ENCODE measurements at regions not wholly inside any gene's neighbourhood (a gene's known extent, or its start where the extent isn't known, plus 50 kb on each side); places are given as distances from the start of the nearest gene placed in this dataset.

GRCh38 chr3:882533-882932, 210.3 kb upstream of the CNTN6 start:
- DNase-seq (no peak), ATAC-seq (no peak)
- Histone ChIP-seq H3K9me3 (no peaks in the 10 kb centered on the region), H3K4me3 (no peak overlapping the region), H3K27ac (no peak overlapping the region), H3K36me3 (no peaks in the 10 kb centered on the region), H3K27me3 (no peaks in the 10 kb centered on the region), H3K4me1 (no peaks in the 10 kb centered on the region)
- TF ChIP-seq CTCF (IDR thresholded peaks at IDR 0.05) = no peak
- intact Hi-C loops (cut with DNase I) = no loop called here
- 65 to 67% methylated on average over 3 of the region's 3 CpGs for WGBS, 2 donors

DNA sequence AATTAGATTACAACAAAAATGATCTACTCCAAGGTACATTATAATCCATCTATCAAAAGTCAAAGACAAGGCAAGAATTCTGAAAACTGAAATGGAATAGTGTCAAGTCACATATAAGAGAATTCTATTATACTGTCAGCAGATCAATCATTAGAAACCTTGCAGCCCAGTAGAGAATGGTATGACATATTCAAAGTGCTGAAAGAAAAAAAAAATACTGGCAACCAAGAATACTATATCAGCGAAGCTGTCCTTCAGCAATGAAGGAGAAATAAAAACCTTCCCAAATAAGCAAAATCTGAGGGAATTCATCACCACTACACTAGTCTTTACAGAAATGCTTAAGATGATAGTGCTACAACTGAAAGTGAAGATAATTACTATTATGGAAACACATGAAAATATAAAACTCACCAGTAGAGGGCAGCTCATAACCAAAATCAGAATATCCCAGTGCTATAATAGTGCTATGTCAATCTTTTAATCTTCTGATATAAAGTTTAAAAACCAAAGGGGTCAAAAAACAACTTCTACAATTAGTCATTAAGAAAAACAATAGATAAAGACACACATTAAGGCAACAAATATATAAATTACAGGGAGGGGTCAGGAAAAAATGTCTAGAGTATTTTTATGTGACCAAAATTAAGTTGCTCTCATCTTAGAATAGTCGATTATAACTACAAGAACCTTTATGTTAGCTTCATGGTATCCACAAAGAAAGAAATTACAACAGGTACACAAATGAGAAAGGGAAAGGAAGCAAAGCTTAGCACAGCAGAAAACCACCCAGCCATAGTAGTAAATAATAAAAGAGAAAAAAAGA, 190.7 kb upstream of the CNTN6 start:
- TF ChIP-seq CTCF (IDR thresholded peaks at IDR 0.05) = peak in 6 of 9 donors; percentile 8 to 40 (median 14)
- H3K4me1 ChIP-seq = no peaks in the 10 kb centered on the region
- H3K36me3 ChIP-seq = no peaks in the 10 kb centered on the region
- H3K9me3 ChIP-seq = peaks cover 0 to 44% (median 14%) of the 10 kb centered on the region in 11 donors
- ATAC-seq = no peak
- DNase-seq = no peak
- no peaks in the 10 kb centered on the region for H3K27me3 ChIP-seq
- no peak overlapping the region for H3K27ac ChIP-seq
- no peak overlapping the region for H3K4me3 ChIP-seq
- intact Hi-C loops (cut with DNase I) = no loop called here
- WGBS, 2 donors = 44 to 53% methylated on average over 2 of the region's 2 CpGs

DNA sequence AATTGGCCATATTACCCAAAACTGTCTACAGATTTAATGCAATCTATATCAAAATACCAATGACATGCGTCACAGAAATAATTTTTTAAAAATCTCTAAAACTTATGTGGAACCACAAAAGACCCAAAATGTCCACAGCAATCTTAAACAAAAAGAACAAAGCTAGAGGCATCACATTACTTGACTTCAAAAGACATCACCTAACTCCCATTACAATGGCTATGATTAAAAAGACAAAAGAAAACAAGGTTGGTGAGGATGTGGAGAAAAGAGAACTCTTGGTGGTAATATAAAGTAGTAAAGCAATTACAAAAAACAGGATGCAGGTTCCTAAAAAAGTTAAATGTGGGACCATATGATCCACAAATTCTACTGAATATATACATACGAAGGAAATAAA, 187.6 kb upstream of the CNTN6 start:
- Histone ChIP-seq H3K27ac (no peak overlapping the region), H3K9me3 (peaks cover 0 to 37% (median 14%) of the 10 kb centered on the region in 11 donors), H3K36me3 (no peaks in the 10 kb centered on the region), H3K4me1 (no peaks in the 10 kb centered on the region), H3K4me3 (no peak overlapping the region), H3K27me3 (no peaks in the 10 kb centered on the region)
- no peak for ATAC-seq
- intact Hi-C loops (cut with DNase I) = no loop called here
- WGBS, 2 donors = 83% methylated on average over 2 of the region's 2 CpGs
- DNase-seq = no peak
- TF ChIP-seq CTCF (IDR thresholded peaks at IDR 0.05) = no peak

- intact Hi-C loops (cut with DNase I) = no loop called here
- H3K27me3 ChIP-seq = no peaks in the 10 kb centered on the region
- no peak overlapping the region for H3K27ac ChIP-seq
- 51 to 52% methylated on average over 3 of the region's 3 CpGs for WGBS, 2 donors
- H3K4me3 ChIP-seq = no peak overlapping the region
- no peaks in the 10 kb centered on the region for H3K4me1 ChIP-seq
- DNase-seq (no peak), ATAC-seq (no peak)
- peaks cover 0 to 23% (median 4%) of the 10 kb centered on the region in 11 donors for H3K9me3 ChIP-seq
- no peaks in the 10 kb centered on the region for H3K36me3 ChIP-seq
- TF ChIP-seq CTCF (IDR thresholded peaks at IDR 0.05) = no peak
Observed at GRCh38 chr3:906739-907138, 186.1 kb upstream of the CNTN6 start.
